DOHH2 (cell line): ENCODE measurements at regions not wholly inside any gene's neighbourhood (a gene's known extent, or its start where the extent isn't known, plus 50 kb on each side); places are given as distances from the start of the nearest gene placed in this dataset.
"Not testable (repeated sequence)": the region's sequence is repeated elsewhere in the genome, so short reads cannot be mapped to it uniquely, and the experiment has no call there.

Source experiments
- H3F3A ChIP-seq: fragments of 200-600 bp; sonication (generic), shearing (Covaris generic); 2 replicates; pipeline ENCODE4 v1.6.0; 2016; ENCODE audit warnings: antibody characterized with exemption, mild to moderate bottlenecking; ENCODE audit not compliant: control insufficient read depth, insufficient read depth
- H3K27ac ChIP-seq: fragments of 200-600 bp; sonication (generic); 2 replicates; pipeline ENCODE4 v1.5.1; 2014; ENCODE audit warnings: low read depth, mild to moderate bottlenecking, low read length, moderate library complexity
- H3K27me3 ChIP-seq: fragments of 200-600 bp; sonication (generic); 2 replicates; pipeline ENCODE4 v1.6.1; 2014; ENCODE audit warnings: mild to moderate bottlenecking, low read length, mixed read lengths; ENCODE audit not compliant: control insufficient read depth
- H3K36me3 ChIP-seq: fragments of 200-600 bp; sonication (generic); 2 replicates; pipeline ENCODE4 v1.6.1; 2014; ENCODE audit warnings: mild to moderate bottlenecking, low read length, moderate library complexity, mixed read lengths; ENCODE audit not compliant: control insufficient read depth
- H3K4me1 ChIP-seq: fragments of 200-600 bp; sonication (generic); 2 replicates; pipeline ENCODE4 v1.6.1; 2014; ENCODE audit warnings: mild to moderate bottlenecking, low read length, mixed read lengths; ENCODE audit not compliant: control insufficient read depth
- H3K4me2 ChIP-seq: fragments of 200-600 bp; sonication (generic); 2 replicates; pipeline ENCODE4 v1.6.0; 2014; ENCODE audit warnings: mild to moderate bottlenecking, low read length, moderate library complexity
- H3K4me3 ChIP-seq: fragments of 200-600 bp; sonication (generic); 2 replicates; pipeline ENCODE4 v1.5.1; 2014; ENCODE audit warnings: mild to moderate bottlenecking, low read length, mixed read lengths
- H3K79me2 ChIP-seq: fragments of 200-600 bp; sonication (generic); 2 replicates; pipeline ENCODE4 v1.6.1; 2014; ENCODE audit warnings: mild to moderate bottlenecking, low read length, mixed read lengths; ENCODE audit not compliant: control insufficient read depth
- H3K9me2 ChIP-seq: fragments of 200-600 bp; sonication (generic); replicated peaks from 2 replicates; pipeline ENCODE4 v1.6.1; 2014; ENCODE audit warnings: mild to moderate bottlenecking, low read length, mixed read lengths; ENCODE audit not compliant: control insufficient read depth
- H3K9me3 ChIP-seq: fragments of 200-600 bp; sonication (generic); 2 replicates; pipeline ENCODE4 v1.6.1; 2014; ENCODE audit warnings: antibody characterized with exemption, low read length, mixed read lengths; ENCODE audit not compliant: control insufficient read depth, insufficient read depth
- H4K20me1 ChIP-seq: fragments of 200-600 bp; sonication (generic); 2 replicates; pipeline ENCODE4 v1.6.0; 2014; ENCODE audit warnings: low read depth, mild to moderate bottlenecking, antibody characterized with exemption, low read length, moderate library complexity; ENCODE audit not compliant: control insufficient read depth, insufficient read depth
- CTCF ChIP-seq: fragments of 200-600 bp; sonication (generic); IDR thresholded peaks from one replicate; pipeline ENCODE4 v1.5.1; 2014; ENCODE audit warnings: antibody characterized with exemption, mild to moderate bottlenecking, low read depth, low read length; ENCODE audit not compliant: poor library complexity, severe bottlenecking
- EZH2phosphoT487 ChIP-seq: fragments of 200-600 bp; sonication (generic); IDR thresholded peaks from 2 replicates; pipeline ENCODE4 v1.6.1; 2017; ENCODE audit warnings: borderline replicate concordance, mild to moderate bottlenecking, antibody characterized with exemption, low read length, moderate library complexity, mixed read lengths

GRCh38 chr1:73205294-73205973, 923.1 kb upstream of the NEGR1 start:
- Histone ChIP-seq H3K4me3 (no peak overlapping the region), H3K27me3 (no peaks in the 10 kb centered on the region), H4K20me1 (no peaks in the 10 kb centered on the region), H3K4me1 (no peaks in the 10 kb centered on the region), H3F3A (no peaks in the 10 kb centered on the region), H3K36me3 (no peaks in the 10 kb centered on the region), H3K79me2 (no peaks in the 10 kb centered on the region), H3K27ac (no peak overlapping the region), H3K9me3 (no peaks in the 10 kb centered on the region), H3K4me2 (no peak overlapping the region), H3K9me2 (no peaks in the 10 kb centered on the region)
- no peak for TF ChIP-seq CTCF
- no peak for TF ChIP-seq EZH2phosphoT487

- Histone ChIP-seq H3K27ac (no peak overlapping the region), H3K27me3 (no peaks in the 10 kb centered on the region)
- TF ChIP-seq EZH2phosphoT487 (no peak), CTCF (no peak)
These were observed 915.6 kb upstream of the NEGR1 start for GRCh38 chr1:73197972-73198371.

GRCh38 chr1:73194965-73195364, 912.6 kb upstream of the NEGR1 start:
- Histone ChIP-seq H3K4me1 (no peaks in the 10 kb centered on the region), H3K4me2 (no peak overlapping the region), H3K9me2 (no peaks in the 10 kb centered on the region), H3K79me2 (no peaks in the 10 kb centered on the region), H3K9me3 (no peaks in the 10 kb centered on the region), H4K20me1 (no peaks in the 10 kb centered on the region), H3K27me3 (no peaks in the 10 kb centered on the region), H3F3A (no peaks in the 10 kb centered on the region), H3K4me3 (no peak overlapping the region), H3K36me3 (no peaks in the 10 kb centered on the region), H3K27ac (no peak overlapping the region)
- TF ChIP-seq EZH2phosphoT487 = no peak
- TF ChIP-seq CTCF = no peak

More at GRCh38 chr1:73197972-73198371, 915.6 kb upstream of the NEGR1 start:
- Histone ChIP-seq H3K4me2 (no peak overlapping the region), H3K9me2 (no peaks in the 10 kb centered on the region), H4K20me1 (no peaks in the 10 kb centered on the region), H3K4me3 (no peak overlapping the region), H3K36me3 (no peaks in the 10 kb centered on the region), H3F3A (no peaks in the 10 kb centered on the region), H3K9me3 (no peaks in the 10 kb centered on the region), H3K79me2 (no peaks in the 10 kb centered on the region), H3K4me1 (no peaks in the 10 kb centered on the region)

GRCh38 chr1:73183581-73183980, 901.2 kb upstream of the NEGR1 start:
- not testable (repeated sequence) for H3K9me2 ChIP-seq, H3F3A ChIP-seq, H3K27ac ChIP-seq, H3K27me3 ChIP-seq, H3K4me3 ChIP-seq, H3K9me3 ChIP-seq, H3K4me2 ChIP-seq, H3K79me2 ChIP-seq, H4K20me1 ChIP-seq, H3K36me3 ChIP-seq, H3K4me1 ChIP-seq
